ENCODE measurements at regions not wholly inside any gene's neighbourhood (a gene's known extent, or its start where the extent isn't known, plus 50 kb on each side); places are given as distances from the start of the nearest gene placed in this dataset.

DNA sequence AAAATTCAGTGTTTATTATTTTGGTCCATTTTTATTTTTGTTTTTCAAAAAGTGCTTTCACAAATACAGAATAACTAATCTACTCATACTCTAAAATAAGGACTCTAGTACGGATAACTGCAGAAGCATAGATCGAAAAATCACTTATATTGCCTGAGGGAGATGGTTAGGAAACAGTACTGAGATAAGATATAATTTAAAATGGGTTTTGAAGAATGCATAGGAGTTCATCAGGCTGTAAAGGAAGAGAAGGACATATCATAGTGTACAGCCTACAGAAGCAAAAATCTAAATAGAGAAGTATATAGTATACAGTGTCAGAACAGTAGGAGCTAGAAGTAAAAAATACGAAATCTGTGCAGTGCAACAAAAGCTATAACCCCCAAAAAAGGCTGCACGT lies 247.4 kb downstream of the SOX11 start:
- Histone ChIP-seq H3F3A (replicated peaks; ENCODE audit: insufficient read depth) (no peaks in the 10 kb centered on the region), H3K4me2 (no peak overlapping the region), H2AFZ (ENCODE audit: low read depth) (no peak overlapping the region), H3K36me3 (replicated peaks in 1 of 2; ENCODE audit: control insufficient read depth in 1 of 2, insufficient read depth in 2 of 2, low read length in 1 of 2) (no peaks in the 10 kb centered on the region), H3K4me3 (ENCODE audit: low read depth in 2 of 2, low read length in 1 of 2) (no peak overlapping the region), H3K79me2 (ENCODE audit: insufficient read depth) (no peaks in the 10 kb centered on the region), H3K27me3 (ENCODE audit: insufficient read depth) (no peaks in the 10 kb centered on the region), H3K9me2 (no peaks in the 10 kb centered on the region), H3K9ac (no peak overlapping the region), H4K20me1 (ENCODE audit: insufficient read depth) (no peaks in the 10 kb centered on the region), H3K27ac (ENCODE audit: low read depth in 2 of 2, low read length in 1 of 2) (no peak overlapping the region), H3K4me1 (ENCODE audit: control insufficient read depth in 1 of 2, insufficient read depth in 2 of 2, low read depth in 1 of 2, low read length in 1 of 2) (peaks cover 0 to 16% of the 10 kb centered on the region in 2 experiments; a peak in 1 of 4 replicates), H3K9me3 (no peaks in the 10 kb centered on the region)
- ChIA-PET CTCF (interaction anchor here (1.1 to 1.3 kb wide), 2 partner anchors 14 to 146 kb away, joined by 3 to 4 read pairs; no protein-coding TSS in a partner anchor), POLR2A (no interaction called here)
- TF ChIP-seq, protein P1, sequence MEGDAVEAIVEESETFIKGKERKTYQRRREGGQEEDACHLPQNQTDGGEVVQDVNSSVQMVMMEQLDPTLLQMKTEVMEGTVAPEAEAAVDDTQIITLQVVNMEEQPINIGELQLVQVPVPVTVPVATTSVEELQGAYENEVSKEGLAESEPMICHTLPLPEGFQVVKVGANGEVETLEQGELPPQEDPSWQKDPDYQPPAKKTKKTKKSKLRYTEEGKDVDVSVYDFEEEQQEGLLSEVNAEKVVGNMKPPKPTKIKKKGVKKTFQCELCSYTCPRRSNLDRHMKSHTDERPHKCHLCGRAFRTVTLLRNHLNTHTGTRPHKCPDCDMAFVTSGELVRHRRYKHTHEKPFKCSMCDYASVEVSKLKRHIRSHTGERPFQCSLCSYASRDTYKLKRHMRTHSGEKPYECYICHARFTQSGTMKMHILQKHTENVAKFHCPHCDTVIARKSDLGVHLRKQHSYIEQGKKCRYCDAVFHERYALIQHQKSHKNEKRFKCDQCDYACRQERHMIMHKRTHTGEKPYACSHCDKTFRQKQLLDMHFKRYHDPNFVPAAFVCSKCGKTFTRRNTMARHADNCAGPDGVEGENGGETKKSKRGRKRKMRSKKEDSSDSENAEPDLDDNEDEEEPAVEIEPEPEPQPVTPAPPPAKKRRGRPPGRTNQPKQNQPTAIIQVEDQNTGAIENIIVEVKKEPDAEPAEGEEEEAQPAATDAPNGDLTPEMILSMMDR (IDR thresholded peaks at IDR 0.05): no peak
- TF ChIP-seq SIN3A (IDR thresholded peaks at IDR 0.05; ENCODE audit: borderline replicate concordance, low read depth, low read length) (no peak), TAF1 (IDR thresholded peaks at IDR 0.05; ENCODE audit: borderline replicate concordance, low read depth, low read length) (no peak), FOXJ3 (CRISPR knock-in tag; IDR thresholded peaks at IDR 0.05) (no peak), MEF2A (IDR thresholded peaks at IDR 0.05; ENCODE audit: borderline replicate concordance, low read depth) (no peak), NFIC (IDR thresholded peaks at IDR 0.05; ENCODE audit: borderline replicate concordance) (no peak), POLR2AphosphoS5 (IDR thresholded peaks at IDR 0.05; ENCODE audit: low read depth, low read length) (no peak), GABPA (IDR thresholded peaks at IDR 0.05; ENCODE audit: low read depth) (no peak)
- TF ChIP-seq, protein P2, sequence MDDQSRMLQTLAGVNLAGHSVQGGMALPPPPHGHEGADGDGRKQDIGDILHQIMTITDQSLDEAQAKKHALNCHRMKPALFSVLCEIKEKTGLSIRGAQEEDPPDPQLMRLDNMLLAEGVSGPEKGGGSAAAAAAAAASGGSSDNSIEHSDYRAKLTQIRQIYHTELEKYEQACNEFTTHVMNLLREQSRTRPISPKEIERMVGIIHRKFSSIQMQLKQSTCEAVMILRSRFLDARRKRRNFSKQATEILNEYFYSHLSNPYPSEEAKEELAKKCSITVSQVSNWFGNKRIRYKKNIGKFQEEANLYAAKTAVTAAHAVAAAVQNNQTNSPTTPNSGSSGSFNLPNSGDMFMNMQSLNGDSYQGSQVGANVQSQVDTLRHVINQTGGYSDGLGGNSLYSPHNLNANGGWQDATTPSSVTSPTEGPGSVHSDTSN (IDR thresholded peaks at IDR 0.05): no peak
- TF ChIP-seq, protein P3, sequence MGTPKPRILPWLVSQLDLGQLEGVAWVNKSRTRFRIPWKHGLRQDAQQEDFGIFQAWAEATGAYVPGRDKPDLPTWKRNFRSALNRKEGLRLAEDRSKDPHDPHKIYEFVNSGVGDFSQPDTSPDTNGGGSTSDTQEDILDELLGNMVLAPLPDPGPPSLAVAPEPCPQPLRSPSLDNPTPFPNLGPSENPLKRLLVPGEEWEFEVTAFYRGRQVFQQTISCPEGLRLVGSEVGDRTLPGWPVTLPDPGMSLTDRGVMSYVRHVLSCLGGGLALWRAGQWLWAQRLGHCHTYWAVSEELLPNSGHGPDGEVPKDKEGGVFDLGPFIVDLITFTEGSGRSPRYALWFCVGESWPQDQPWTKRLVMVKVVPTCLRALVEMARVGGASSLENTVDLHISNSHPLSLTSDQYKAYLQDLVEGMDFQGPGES (IDR thresholded peaks at IDR 0.05; ENCODE audit: low read depth, low read length): no peak
- 24% methylated on average over 4 of the region's 4 CpGs for WGBS (ENCODE audit: low lambda C conversion rate)
- no peak for DNase-seq

DNA sequence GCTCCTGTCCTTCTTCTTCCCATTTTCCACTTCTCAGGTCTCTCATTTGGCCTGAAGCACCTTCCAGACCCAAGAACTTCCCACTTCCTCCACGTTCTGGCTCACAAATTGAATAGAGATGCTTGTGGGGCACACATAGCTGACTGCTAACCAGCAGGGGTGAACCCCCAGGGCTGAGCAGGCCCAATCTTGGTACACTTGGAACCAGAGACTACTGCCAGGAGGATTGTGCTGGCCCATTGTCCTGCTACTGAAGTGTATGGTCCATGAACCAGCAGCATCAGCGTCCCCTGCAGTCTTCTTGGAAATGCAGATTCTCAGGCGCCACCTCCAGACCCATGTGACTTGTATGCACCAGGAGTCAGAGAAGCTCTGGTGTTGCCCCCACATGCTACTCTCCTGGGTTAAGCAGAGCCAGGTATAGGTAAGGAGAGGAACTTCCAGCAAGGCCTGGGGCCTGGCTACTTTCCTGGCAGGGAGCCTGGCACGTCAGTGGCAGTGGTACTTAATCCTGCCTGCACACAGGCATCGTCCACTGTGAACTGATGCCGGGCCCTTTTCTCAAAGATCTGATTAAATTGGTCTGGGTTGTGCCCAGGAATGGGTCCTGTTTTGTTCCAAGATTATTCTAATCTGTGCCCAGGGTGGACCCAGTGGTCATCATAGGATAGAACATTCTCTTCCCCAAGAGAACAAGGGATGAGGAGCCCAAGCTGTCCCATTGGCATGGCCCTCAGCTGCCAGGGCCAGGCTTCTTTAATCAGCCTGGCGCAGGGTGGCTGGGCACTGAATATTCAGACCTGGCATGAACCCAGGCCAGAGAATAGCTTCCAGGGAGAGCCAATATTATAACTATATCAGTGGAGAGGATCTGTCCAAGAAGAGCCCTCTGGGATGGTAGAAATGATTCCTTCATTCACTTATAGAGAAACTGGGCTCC lies 248.7 kb downstream of the SOX11 start:
- 46% methylated on average over 7 of the region's 7 CpGs for WGBS (ENCODE audit: low lambda C conversion rate)
- DNase-seq: peak; percentile 41
- Histone ChIP-seq H3K27ac (ENCODE audit: low read depth in 2 of 2, low read length in 1 of 2) (no peak overlapping the region), H3K4me3 (ENCODE audit: low read depth in 2 of 2, low read length in 1 of 2) (no peak overlapping the region), H2AFZ (ENCODE audit: low read depth) (no peak overlapping the region), H3K79me2 (ENCODE audit: insufficient read depth) (no peaks in the 10 kb centered on the region), H3K4me1 (ENCODE audit: control insufficient read depth in 1 of 2, insufficient read depth in 2 of 2, low read depth in 1 of 2, low read length in 1 of 2) (peaks cover 0 to 16% of the 10 kb centered on the region in 2 experiments; a peak in 1 of 4 replicates), H4K20me1 (ENCODE audit: insufficient read depth) (no peaks in the 10 kb centered on the region), H3K9me2 (no peaks in the 10 kb centered on the region), H3F3A (replicated peaks; ENCODE audit: insufficient read depth) (no peaks in the 10 kb centered on the region), H3K27me3 (ENCODE audit: insufficient read depth) (no peaks in the 10 kb centered on the region), H3K9ac (no peak overlapping the region), H3K36me3 (replicated peaks in 1 of 2; ENCODE audit: control insufficient read depth in 1 of 2, insufficient read depth in 2 of 2, low read length in 1 of 2) (no peaks in the 10 kb centered on the region), H3K4me2 (no peak overlapping the region), H3K9me3 (no peaks in the 10 kb centered on the region)
- ChIA-PET CTCF (interaction anchor here (1.3 kb wide), 1 partner anchor 15 kb away, joined by 4 read pairs; no protein-coding TSS in a partner anchor), POLR2A (interaction anchor here (0.6 kb wide), 1 partner anchor 64 kb away, joined by 3 read pairs; no protein-coding TSS in a partner anchor)
- TF ChIP-seq, protein P4, sequence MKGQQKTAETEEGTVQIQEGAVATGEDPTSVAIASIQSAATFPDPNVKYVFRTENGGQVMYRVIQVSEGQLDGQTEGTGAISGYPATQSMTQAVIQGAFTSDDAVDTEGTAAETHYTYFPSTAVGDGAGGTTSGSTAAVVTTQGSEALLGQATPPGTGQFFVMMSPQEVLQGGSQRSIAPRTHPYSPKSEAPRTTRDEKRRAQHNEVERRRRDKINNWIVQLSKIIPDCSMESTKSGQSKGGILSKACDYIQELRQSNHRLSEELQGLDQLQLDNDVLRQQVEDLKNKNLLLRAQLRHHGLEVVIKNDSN (IDR thresholded peaks at IDR 0.05; ENCODE audit: borderline replicate concordance, low read depth): no peak
- TF ChIP-seq, protein P5, sequence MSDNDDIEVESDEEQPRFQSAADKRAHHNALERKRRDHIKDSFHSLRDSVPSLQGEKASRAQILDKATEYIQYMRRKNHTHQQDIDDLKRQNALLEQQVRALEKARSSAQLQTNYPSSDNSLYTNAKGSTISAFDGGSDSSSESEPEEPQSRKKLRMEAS (IDR thresholded peaks at IDR 0.05; ENCODE audit: low read depth): no peak
- TF ChIP-seq, protein P6, sequence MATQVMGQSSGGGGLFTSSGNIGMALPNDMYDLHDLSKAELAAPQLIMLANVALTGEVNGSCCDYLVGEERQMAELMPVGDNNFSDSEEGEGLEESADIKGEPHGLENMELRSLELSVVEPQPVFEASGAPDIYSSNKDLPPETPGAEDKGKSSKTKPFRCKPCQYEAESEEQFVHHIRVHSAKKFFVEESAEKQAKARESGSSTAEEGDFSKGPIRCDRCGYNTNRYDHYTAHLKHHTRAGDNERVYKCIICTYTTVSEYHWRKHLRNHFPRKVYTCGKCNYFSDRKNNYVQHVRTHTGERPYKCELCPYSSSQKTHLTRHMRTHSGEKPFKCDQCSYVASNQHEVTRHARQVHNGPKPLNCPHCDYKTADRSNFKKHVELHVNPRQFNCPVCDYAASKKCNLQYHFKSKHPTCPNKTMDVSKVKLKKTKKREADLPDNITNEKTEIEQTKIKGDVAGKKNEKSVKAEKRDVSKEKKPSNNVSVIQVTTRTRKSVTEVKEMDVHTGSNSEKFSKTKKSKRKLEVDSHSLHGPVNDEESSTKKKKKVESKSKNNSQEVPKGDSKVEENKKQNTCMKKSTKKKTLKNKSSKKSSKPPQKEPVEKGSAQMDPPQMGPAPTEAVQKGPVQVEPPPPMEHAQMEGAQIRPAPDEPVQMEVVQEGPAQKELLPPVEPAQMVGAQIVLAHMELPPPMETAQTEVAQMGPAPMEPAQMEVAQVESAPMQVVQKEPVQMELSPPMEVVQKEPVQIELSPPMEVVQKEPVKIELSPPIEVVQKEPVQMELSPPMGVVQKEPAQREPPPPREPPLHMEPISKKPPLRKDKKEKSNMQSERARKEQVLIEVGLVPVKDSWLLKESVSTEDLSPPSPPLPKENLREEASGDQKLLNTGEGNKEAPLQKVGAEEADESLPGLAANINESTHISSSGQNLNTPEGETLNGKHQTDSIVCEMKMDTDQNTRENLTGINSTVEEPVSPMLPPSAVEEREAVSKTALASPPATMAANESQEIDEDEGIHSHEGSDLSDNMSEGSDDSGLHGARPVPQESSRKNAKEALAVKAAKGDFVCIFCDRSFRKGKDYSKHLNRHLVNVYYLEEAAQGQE (IDR thresholded peaks at IDR 0.05; ENCODE audit: low read depth, low read length): no peak
- TF ChIP-seq EZH2phosphoT487 (IDR thresholded peaks at IDR 0.05; ENCODE audit: borderline replicate concordance, low read depth) (no peak), CHD2 (IDR thresholded peaks at IDR 0.05; ENCODE audit: low read length, partially characterized antibody) (no peak), GABPA (IDR thresholded peaks at IDR 0.05; ENCODE audit: low read depth) (no peak), NRF1 (IDR thresholded peaks at IDR 0.05; ENCODE audit: low read depth, low read length) (no peak)

Data from SK-N-SH (cell line).